GM13977 (cell line): ENCODE measurements at regions not wholly inside any gene's neighbourhood (a gene's known extent, or its start where the extent isn't known, plus 50 kb on each side); places are given as distances from the start of the nearest gene placed in this dataset.

Experiments used
- DNase-seq: peaks from one replicate; pipeline ENCODE4 v3.0.0; 2012; ENCODE audit warnings: low spot score
- in situ Hi-C: fragments of 300-500 bp; cut with MboI; formaldehyde crosslinking; loops from one replicate; pipeline ENCODE4 v1.12.0; 2022; ENCODE audit warnings: low sequenced_read_pairs, low pct_unique_long_range_greater_than_20kb, mixed read lengths, inconsistent platforms; ENCODE audit not compliant: unreplicated experiment
- TF ChIP-seq, protein P1 (sequence below): IDR thresholded peaks from 2 replicates; pipeline ENCODE4 v1.5.1; 2012; ENCODE audit warnings: mild to moderate bottlenecking, control low read depth; ENCODE audit not compliant: insufficient read depth; ENCODE audit errors: extremely low read depth, missing control alignments

DNA sequence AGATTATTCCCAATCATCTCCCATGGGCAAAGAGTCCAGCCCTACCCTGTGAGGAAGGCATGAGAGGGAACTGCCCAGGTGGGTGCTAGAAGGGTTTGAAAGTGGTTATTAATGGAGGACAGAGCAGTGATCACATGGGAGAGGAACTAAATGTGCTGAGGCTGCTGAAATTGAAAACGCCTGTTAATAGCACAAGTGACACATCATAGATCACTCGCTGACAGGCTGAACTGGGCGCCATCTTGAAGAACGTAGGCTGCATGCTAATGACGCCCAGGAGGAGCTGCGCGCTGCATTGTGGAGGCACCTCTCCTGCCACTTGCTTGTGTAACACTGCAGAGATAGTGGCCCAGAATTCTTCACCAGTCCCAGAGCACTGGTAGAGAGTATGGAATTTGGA, 182.9 kb downstream of the KCNA5 start:
- TF ChIP-seq, protein P1, sequence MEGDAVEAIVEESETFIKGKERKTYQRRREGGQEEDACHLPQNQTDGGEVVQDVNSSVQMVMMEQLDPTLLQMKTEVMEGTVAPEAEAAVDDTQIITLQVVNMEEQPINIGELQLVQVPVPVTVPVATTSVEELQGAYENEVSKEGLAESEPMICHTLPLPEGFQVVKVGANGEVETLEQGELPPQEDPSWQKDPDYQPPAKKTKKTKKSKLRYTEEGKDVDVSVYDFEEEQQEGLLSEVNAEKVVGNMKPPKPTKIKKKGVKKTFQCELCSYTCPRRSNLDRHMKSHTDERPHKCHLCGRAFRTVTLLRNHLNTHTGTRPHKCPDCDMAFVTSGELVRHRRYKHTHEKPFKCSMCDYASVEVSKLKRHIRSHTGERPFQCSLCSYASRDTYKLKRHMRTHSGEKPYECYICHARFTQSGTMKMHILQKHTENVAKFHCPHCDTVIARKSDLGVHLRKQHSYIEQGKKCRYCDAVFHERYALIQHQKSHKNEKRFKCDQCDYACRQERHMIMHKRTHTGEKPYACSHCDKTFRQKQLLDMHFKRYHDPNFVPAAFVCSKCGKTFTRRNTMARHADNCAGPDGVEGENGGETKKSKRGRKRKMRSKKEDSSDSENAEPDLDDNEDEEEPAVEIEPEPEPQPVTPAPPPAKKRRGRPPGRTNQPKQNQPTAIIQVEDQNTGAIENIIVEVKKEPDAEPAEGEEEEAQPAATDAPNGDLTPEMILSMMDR = no peak
- no peak for DNase-seq
- in situ Hi-C loops = no loop called here

DNA sequence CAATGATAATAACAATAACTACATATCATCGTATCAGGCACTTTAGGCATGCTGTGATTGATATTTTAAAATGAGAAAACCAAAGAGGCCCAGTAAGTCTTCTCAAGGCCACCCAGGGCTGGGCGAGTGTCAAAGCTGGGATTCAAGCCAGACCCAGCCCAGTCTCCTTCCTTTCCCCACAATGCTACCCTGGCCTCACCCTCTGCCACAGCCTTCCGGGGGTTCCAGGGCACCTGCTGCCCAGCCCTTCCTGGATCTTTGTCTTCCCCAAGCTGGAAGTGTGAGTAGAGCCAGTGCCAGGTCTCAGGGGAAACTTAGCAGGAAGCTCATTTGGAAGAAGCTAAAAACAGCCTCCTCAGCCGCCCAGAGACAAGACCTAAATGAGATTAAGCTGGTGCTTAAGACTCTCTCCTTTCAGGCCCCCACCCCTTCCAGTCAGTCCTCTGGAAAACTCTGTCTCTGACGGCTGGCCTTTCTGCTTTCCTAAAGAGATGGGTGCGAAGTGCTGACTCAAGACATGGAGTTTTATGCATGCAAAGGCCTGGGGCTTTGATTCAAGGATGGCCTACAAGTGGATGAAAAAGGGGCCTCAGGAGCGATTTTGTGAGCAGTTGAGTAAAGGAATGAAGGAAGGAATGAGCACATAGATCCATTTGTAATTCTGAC, 184.2 kb downstream of the KCNA5 start:
- DNase-seq = no peak
- in situ Hi-C loops = no loop called here
- TF ChIP-seq, protein P1 = no peak

DNA sequence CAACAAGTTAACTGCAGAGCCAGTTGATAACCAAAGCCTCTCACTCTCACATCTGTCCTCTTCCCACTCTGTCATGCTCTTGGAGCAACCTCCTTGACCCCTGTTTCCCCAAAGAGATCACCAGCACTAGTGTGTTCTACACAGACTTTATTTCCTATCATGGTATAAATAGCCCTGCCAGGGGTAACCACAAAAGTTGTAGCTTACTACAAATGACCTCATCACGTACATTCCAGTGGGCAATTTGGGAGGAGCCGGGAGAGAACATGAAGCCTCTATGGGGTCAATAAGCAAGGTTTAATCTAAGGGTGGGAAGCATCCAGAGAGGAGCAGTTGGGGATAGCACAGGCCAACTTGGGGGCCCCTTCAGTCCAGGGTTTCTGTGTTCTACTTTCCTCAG, 186.5 kb downstream of the KCNA5 start:
- TF ChIP-seq, protein P1 = no peak
- DNase-seq = no peak
- in situ Hi-C loops = no loop called here

DNA sequence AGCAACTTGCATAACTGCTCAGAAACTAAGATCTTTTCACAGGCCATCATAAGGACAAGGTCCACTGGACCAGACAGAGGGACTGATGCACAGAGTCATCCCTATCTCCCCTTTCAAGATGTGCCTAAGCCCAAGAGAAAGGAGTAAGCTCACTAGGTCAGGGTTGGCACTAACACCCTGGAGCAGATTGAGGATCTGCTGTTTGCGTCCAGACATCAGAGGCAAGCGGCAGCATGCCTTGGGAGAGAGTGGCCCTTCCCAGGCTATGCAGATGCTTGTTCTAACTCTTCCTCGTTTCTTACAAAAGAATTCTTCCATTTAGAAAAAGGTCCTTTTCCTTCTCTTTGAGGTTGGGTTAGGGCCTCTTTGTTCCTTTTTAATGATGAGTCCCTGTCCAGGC, 187.2 kb downstream of the KCNA5 start:
- TF ChIP-seq, protein P1 = no peak
- in situ Hi-C loops = no loop called here
- no peak for DNase-seq

DNA sequence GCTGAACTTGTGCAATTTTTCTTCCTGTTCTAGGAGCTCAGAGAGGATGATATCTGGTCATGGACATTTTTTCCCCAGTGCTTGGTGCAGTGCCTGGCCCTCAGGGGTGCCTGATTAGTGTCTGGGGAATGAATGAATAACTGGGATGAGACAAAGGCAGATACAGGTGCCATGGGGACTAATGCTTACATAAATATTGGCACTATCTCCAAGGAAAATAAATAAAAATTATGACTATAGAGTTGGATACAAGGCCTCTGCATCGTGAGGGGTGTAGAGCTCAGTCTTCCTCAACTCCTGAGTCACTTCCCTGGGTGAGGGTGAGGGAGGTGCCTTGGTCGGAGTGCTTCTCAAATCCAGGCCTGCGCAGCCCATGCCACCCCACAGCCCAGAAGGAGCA, 188.6 kb downstream of the KCNA5 start:
- in situ Hi-C loops = no loop called here
- no peak for DNase-seq
- TF ChIP-seq, protein P1 = no peak

DNA sequence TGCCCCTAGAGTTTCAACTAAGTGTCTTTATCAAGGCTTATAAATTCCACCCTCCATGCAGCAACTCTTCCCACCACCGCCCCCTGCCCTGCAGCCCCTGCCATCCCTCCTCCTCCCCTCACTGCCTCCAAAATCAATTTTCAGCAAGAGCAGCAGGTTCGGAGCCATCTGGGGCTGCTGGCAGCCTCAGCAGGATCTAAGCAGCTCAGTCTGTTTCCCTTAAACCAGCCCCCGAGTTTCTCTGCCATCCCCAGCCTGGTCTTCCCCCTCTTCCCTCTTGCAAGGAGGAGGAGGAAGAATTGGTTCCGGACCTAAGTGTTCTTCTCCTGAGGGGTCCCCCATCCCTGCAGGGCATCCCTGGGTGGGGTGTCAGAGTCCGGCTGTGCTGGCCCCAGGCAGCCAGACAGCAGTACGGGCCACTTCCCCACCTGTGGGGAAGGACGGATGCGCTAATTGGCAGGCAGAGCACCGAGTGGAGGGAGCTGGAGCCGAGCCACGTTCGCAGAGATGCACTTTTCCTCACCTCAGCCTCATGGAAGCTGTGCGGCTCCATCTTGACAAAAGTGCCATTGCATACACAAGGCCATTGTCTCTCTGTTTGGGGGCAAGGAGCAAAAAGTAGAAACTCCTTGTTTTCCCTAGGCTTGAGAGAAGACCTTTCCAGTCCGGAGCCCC, 189.3 kb downstream of the KCNA5 start:
- DNase-seq = no peak
- TF ChIP-seq, protein P1 = no peak
- in situ Hi-C loops = no loop called here
